Naive thymus-derived CD4-positive, alpha-beta T cell (primary cell): ENCODE measurements at regions not wholly inside any gene's neighbourhood (a gene's known extent, or its start where the extent isn't known, plus 50 kb on each side); places are given as distances from the start of the nearest gene placed in this dataset.

Experiments used
- ATAC-seq: fragments of 150-1000 bp; cut with Tn5 transposase; 2 replicates; pipeline ENCODE4 v1.10.0; 2021; ENCODE audit warnings: mild to moderate bottlenecking, moderate library complexity
- CTCF ChIA-PET: fragments of 350-600 bp; sonication (Branson Sonifier 250); formaldehyde crosslinking; loops from one replicate; lab custom pipeline; 2021; ENCODE audit warnings: antibody characterized with exemption; lab: Charles Lee
- POLR2A ChIA-PET: fragments of 350-600 bp; sonication (Branson Sonifier 250); formaldehyde crosslinking; loops from one replicate; lab custom pipeline; 2021; ENCODE audit warnings: antibody characterized with exemption, inconsistent platforms; lab: Charles Lee
- DNase-seq, 9 donors: peaks; one replicate each; pipeline versions ENCODE4 v3.0.0 to v3.0.0-alpha.2; 2020 to 2022; ENCODE audit warnings: mixed read lengths in 1 of 9
- H3K27ac ChIP-seq: one replicate; pipeline ENCODE4 v1.7.0; 2013; ENCODE audit warnings: mild to moderate bottlenecking, low read depth, low read length, moderate library complexity
- H3K27me3 ChIP-seq, 2 donors: one replicate each; pipeline ENCODE4 v1.7.0; 2013; ENCODE audit warnings: low read length in 2 of 2, mild to moderate bottlenecking in 2 of 2, moderate library complexity in 2 of 2; ENCODE audit not compliant: control insufficient read depth in 2 of 2, insufficient read depth in 2 of 2
- H3K36me3 ChIP-seq, 3 experiments: 1 replicate in 2 of 3; 2 replicates in 1 of 3; pipeline ENCODE4 v1.7.0; 2013; ENCODE audit warnings: low read length in 3 of 3, mild to moderate bottlenecking in 3 of 3, moderate library complexity in 1 of 3; ENCODE audit not compliant: insufficient read depth in 3 of 3, control insufficient read depth in 2 of 3
- H3K4me1 ChIP-seq, 2 donors: one replicate each; pipeline ENCODE4 v1.7.0; 2013; ENCODE audit warnings: low read length in 2 of 2, mild to moderate bottlenecking in 2 of 2, moderate library complexity in 1 of 2; ENCODE audit not compliant: control insufficient read depth in 2 of 2, insufficient read depth in 2 of 2
- H3K4me3 ChIP-seq: 2 replicates; pipeline ENCODE4 v1.7.0; 2013; ENCODE audit warnings: mild to moderate bottlenecking, low read length
- H3K9me3 ChIP-seq, 3 experiments: 1 replicate in 2 of 3; 2 replicates in 1 of 3; pipeline ENCODE4 v1.7.0; 2013; ENCODE audit warnings: low read length in 3 of 3; ENCODE audit not compliant: control insufficient read depth in 2 of 3
- H3K27ac Mint-ChIP-seq, 9 donors: one replicate each; pipeline ENCODE4 v1.8.0; 2020 to 2022; ENCODE audit warnings: mixed read lengths in 9 of 9, mild to moderate bottlenecking in 8 of 9, moderate library complexity in 5 of 9, inconsistent platforms in 2 of 9
- H3K27me3 Mint-ChIP-seq, 5 donors: one replicate each; pipeline ENCODE4 v1.8.0; 2021 to 2022; ENCODE audit warnings: mixed read lengths in 5 of 5, mild to moderate bottlenecking in 1 of 5
- H3K36me3 Mint-ChIP-seq, 5 donors: one replicate each; pipeline ENCODE4 v1.8.0; 2020 to 2022; ENCODE audit warnings: mixed read lengths in 5 of 5, mild to moderate bottlenecking in 3 of 5, inconsistent platforms in 1 of 5
- H3K4me1 Mint-ChIP-seq, 7 donors: one replicate each; pipeline ENCODE4 v1.8.0; 2020 to 2022; ENCODE audit warnings: mixed read lengths in 7 of 7, mild to moderate bottlenecking in 3 of 7, inconsistent platforms in 1 of 7
- H3K4me3 Mint-ChIP-seq, 10 donors: one replicate each; pipeline ENCODE4 v1.8.0; 2020 to 2022; ENCODE audit warnings: mild to moderate bottlenecking in 10 of 10, mixed read lengths in 10 of 10, moderate library complexity in 6 of 10, inconsistent platforms in 2 of 10
- H3K9me3 Mint-ChIP-seq, 11 donors: one replicate each; pipeline ENCODE4 v1.8.0; 2020 to 2022; ENCODE audit warnings: mixed read lengths in 11 of 11, mild to moderate bottlenecking in 4 of 11, inconsistent platforms in 1 of 11, moderate library complexity in 1 of 11
- intact Hi-C, 2 donors: fragments of 100-400 bp; cut with micrococcal nuclease; formaldehyde crosslinking; loops; one replicate each; pipeline ENCODE4 v1.15.1; 2023

- Histone ChIP-seq H3K27me3 (no peaks in the 10 kb centered on the region), H3K4me1 (no peaks in the 10 kb centered on the region), H3K4me3 (no peak overlapping the region), H3K27ac (no peak overlapping the region), H3K9me3 (peaks cover 0 to 4% (median 0%) of the 10 kb centered on the region in 3 experiments), H3K36me3 (no peaks in the 10 kb centered on the region)
- intact Hi-C loops: no loop called here
- ATAC-seq (no peak), DNase-seq (no peak)
- H3K4me3 Mint-ChIP-seq: no peak overlapping the region
- H3K36me3 Mint-ChIP-seq: peaks cover 0 to 6% (median 1%) of the 10 kb centered on the region in 5 donors
- ChIA-PET POLR2A (no interaction called here), CTCF (interaction anchor here (0.6 kb wide), 1 partner anchor 303 kb away, joined by 4 read pairs; no protein-coding TSS in a partner anchor)
- H3K4me1 Mint-ChIP-seq: no peaks in the 10 kb centered on the region
- peaks cover 2 to 37% (median 15%) of the 10 kb centered on the region in 11 donors for H3K9me3 Mint-ChIP-seq
- H3K27ac Mint-ChIP-seq: no peak overlapping the region
- H3K27me3 Mint-ChIP-seq: peaks cover 0 to 1% (median 0%) of the 10 kb centered on the region in 5 donors
Measured at GRCh38 chr5:40089269-40089668, 590.4 kb upstream of the PTGER4 start.

DNA sequence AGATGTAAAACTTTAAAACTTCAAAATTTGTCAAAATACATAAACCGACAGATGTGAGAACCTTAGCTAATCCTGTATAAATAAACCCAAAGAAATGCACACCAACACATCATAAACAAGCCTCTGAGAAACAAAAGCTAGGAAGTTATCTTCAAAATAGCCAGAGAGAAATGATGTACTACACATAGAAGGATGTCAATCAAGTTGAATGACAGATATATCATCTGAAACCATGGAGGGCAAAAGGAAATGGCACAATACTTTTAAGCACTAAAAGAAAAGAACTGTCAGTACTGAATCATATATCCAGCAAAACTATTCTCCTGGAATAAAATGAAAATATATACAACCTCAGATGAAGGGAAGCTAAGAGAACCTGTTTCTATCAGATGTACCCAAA, 595.1 kb upstream of the PTGER4 start:
- no peaks in the 10 kb centered on the region for H3K36me3 ChIP-seq
- intact Hi-C loops: no loop called here
- ChIA-PET POLR2A (no interaction called here), CTCF (no interaction called here)
- H3K4me3 ChIP-seq: no peak overlapping the region
- peaks cover 0 to 11% (median 4%) of the 10 kb centered on the region in 11 donors for H3K9me3 Mint-ChIP-seq
- no peak overlapping the region for H3K27ac Mint-ChIP-seq
- no peaks in the 10 kb centered on the region for H3K9me3 ChIP-seq
- H3K27me3 ChIP-seq: no peaks in the 10 kb centered on the region
- H3K27ac ChIP-seq: no peak overlapping the region
- peaks cover 0 to 5% (median 2%) of the 10 kb centered on the region in 5 donors for H3K27me3 Mint-ChIP-seq
- DNase-seq (no peak), ATAC-seq (no peak)
- peaks cover 0 to 1% (median 0%) of the 10 kb centered on the region in 5 donors for H3K36me3 Mint-ChIP-seq
- H3K4me1 ChIP-seq: no peaks in the 10 kb centered on the region
- no peak overlapping the region for H3K4me3 Mint-ChIP-seq
- H3K4me1 Mint-ChIP-seq: no peaks in the 10 kb centered on the region

DNA sequence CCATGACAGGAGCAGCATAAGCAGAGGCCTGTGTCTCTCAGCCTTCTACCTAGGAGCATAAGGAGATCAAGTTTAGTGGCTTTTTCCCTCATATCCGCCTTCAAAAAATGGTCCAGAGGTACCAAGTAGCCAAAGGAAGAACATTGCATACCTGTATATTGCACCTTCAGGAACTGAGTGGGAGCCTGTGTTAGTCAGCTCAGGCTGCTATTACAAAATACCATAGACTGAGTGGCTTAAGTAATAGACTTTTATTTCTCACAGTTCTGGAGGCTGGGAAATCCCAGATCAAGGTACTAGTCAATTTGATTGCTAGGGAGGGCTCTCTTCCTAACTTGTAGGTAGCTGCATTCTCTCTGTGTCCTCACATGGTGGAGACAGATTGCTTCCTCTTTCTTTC, 597.4 kb upstream of the PTGER4 start:
- POLR2A ChIA-PET: no interaction called here
- intact Hi-C loops: no loop called here
- H3K4me3 ChIP-seq: no peak overlapping the region
- Mint-ChIP-seq H3K36me3 (no peaks in the 10 kb centered on the region), H3K4me3 (no peak overlapping the region), H3K27me3 (peaks cover 2 to 16% (median 5%) of the 10 kb centered on the region in 5 donors), H3K27ac (no peak overlapping the region), H3K4me1 (no peaks in the 10 kb centered on the region), H3K9me3 (peaks cover 0 to 7% (median 0%) of the 10 kb centered on the region in 11 donors)
- H3K27ac ChIP-seq: no peak overlapping the region
- no peaks in the 10 kb centered on the region for H3K27me3 ChIP-seq
- no peaks in the 10 kb centered on the region for H3K36me3 ChIP-seq
- no peak for DNase-seq
- CTCF ChIA-PET: no interaction called here
- H3K9me3 ChIP-seq: no peaks in the 10 kb centered on the region
- no peak for ATAC-seq
- no peaks in the 10 kb centered on the region for H3K4me1 ChIP-seq

GRCh38 chr5:40080191-40080590, 599.5 kb upstream of the PTGER4 start:
- H3K9me3 Mint-ChIP-seq: peaks cover 0 to 3% (median 0%) of the 10 kb centered on the region in 11 donors

GRCh38 chr5:40078898-40079575, 600.7 kb upstream of the PTGER4 start:
- no peak for ATAC-seq

More at GRCh38 chr5:40080191-40080590, 599.5 kb upstream of the PTGER4 start:
- no peaks in the 10 kb centered on the region for H3K36me3 ChIP-seq
- Mint-ChIP-seq H3K4me1 (no peaks in the 10 kb centered on the region), H3K36me3 (no peaks in the 10 kb centered on the region), H3K27ac (no peak overlapping the region), H3K27me3 (peaks cover 2 to 16% (median 5%) of the 10 kb centered on the region in 5 donors), H3K4me3 (no peak overlapping the region)
- intact Hi-C loops: no loop called here
- no peaks in the 10 kb centered on the region for H3K27me3 ChIP-seq
- DNase-seq: no peak
- ATAC-seq: no peak
- H3K27ac ChIP-seq: no peak overlapping the region
- ChIA-PET CTCF (no interaction called here), POLR2A (no interaction called here)
- no peak overlapping the region for H3K4me3 ChIP-seq
- no peaks in the 10 kb centered on the region for H3K4me1 ChIP-seq
- no peaks in the 10 kb centered on the region for H3K9me3 ChIP-seq

GRCh38 chr5:40074826-40075225, 604.9 kb upstream of the PTGER4 start:
- Histone ChIP-seq H3K36me3 (no peaks in the 10 kb centered on the region), H3K27me3 (no peaks in the 10 kb centered on the region), H3K4me3 (no peak overlapping the region), H3K9me3 (no peaks in the 10 kb centered on the region), H3K4me1 (no peaks in the 10 kb centered on the region), H3K27ac (no peak overlapping the region)
- CTCF ChIA-PET: no interaction called here
- H3K9me3 Mint-ChIP-seq: no peaks in the 10 kb centered on the region
- H3K4me1 Mint-ChIP-seq: no peaks in the 10 kb centered on the region
- intact Hi-C loops: loop anchor here in 1 of 2 donors (1.0 kb wide), 1 partner anchor 433 kb away; no protein-coding TSS in a partner anchor
- ATAC-seq (no peak), DNase-seq (no peak)
- no peak overlapping the region for H3K4me3 Mint-ChIP-seq
- POLR2A ChIA-PET: interaction anchor here (0.6 kb wide), 1 partner anchor 11 kb away, joined by 3 read pairs; no protein-coding TSS in a partner anchor
- H3K36me3 Mint-ChIP-seq: no peaks in the 10 kb centered on the region
- H3K27me3 Mint-ChIP-seq: peaks cover 0 to 16% (median 5%) of the 10 kb centered on the region in 5 donors
- H3K27ac Mint-ChIP-seq: no peak overlapping the region

More at GRCh38 chr5:40078898-40079575, 600.7 kb upstream of the PTGER4 start:
- Mint-ChIP-seq H3K36me3 (no peaks in the 10 kb centered on the region), H3K4me1 (no peaks in the 10 kb centered on the region), H3K9me3 (peaks cover 0 to 2% (median 0%) of the 10 kb centered on the region in 11 donors), H3K27me3 (peaks cover 2 to 19% (median 5%) of the 10 kb centered on the region in 5 donors), H3K27ac (no peak overlapping the region), H3K4me3 (no peak overlapping the region)
- Histone ChIP-seq H3K9me3 (no peaks in the 10 kb centered on the region), H3K4me1 (no peaks in the 10 kb centered on the region), H3K27ac (no peak overlapping the region), H3K4me3 (no peak overlapping the region), H3K36me3 (no peaks in the 10 kb centered on the region), H3K27me3 (no peaks in the 10 kb centered on the region)
- ChIA-PET CTCF (no interaction called here), POLR2A (no interaction called here)
- no peak for DNase-seq
- intact Hi-C loops: no loop called here

DNA sequence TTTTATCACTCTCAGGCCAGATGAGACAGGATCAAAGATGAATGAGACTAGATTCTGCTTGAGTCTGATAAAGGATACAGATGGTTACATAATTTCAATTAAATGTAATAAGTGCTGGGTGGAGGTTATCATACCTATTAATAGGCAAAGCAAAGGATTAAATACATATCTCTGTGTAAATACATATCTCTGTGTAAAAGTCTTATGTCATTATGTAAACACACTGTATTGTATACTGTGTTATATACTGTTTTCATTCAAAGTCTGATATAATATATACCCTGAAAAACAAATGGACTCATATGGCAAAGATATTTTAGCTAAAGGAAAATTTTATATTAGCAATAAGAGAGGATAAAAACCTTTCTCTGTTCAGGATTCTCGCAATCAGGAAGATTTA, 605.8 kb upstream of the PTGER4 start:
- no peak for ATAC-seq
- no peaks in the 10 kb centered on the region for H3K9me3 Mint-ChIP-seq
- POLR2A ChIA-PET: interaction anchor here (0.6 kb wide), 1 partner anchor 10 kb away, joined by 3 read pairs; no protein-coding TSS in a partner anchor
- Histone ChIP-seq H3K27ac (no peak overlapping the region), H3K9me3 (no peaks in the 10 kb centered on the region), H3K4me1 (no peaks in the 10 kb centered on the region), H3K4me3 (no peak overlapping the region), H3K36me3 (no peaks in the 10 kb centered on the region), H3K27me3 (no peaks in the 10 kb centered on the region)
- DNase-seq: no peak
- no peak overlapping the region for H3K4me3 Mint-ChIP-seq
- H3K4me1 Mint-ChIP-seq: no peaks in the 10 kb centered on the region
- H3K27me3 Mint-ChIP-seq: peaks cover 0 to 12% (median 5%) of the 10 kb centered on the region in 5 donors
- CTCF ChIA-PET: no interaction called here
- no peak overlapping the region for H3K27ac Mint-ChIP-seq
- intact Hi-C loops: loop anchor here in 1 of 2 donors (1.0 kb wide), 1 partner anchor 434 kb away; no protein-coding TSS in a partner anchor
- H3K36me3 Mint-ChIP-seq: no peaks in the 10 kb centered on the region
